ENCODE measurements at regions not wholly inside any gene's neighbourhood (a gene's known extent, or its start where the extent isn't known, plus 50 kb on each side); places are given as distances from the start of the nearest gene placed in this dataset.

- TF ChIP-seq POLR2A (IDR thresholded peaks at IDR 0.05; ENCODE audit: low read length) (no peak), GATA1 (IDR thresholded peaks at IDR 0.05; ENCODE audit: low read depth, low read length) (no peak)
Observed at GRCh38 chr5:15354021-15354420, 146.0 kb upstream of the FBXL7 start.
